HG02870 (cell line): ENCODE measurements at regions not wholly inside any gene's neighbourhood (a gene's known extent, or its start where the extent isn't known, plus 50 kb on each side); places are given as distances from the start of the nearest gene placed in this dataset.
"Not testable (repeated sequence)": the region's sequence is repeated elsewhere in the genome, so short reads cannot be mapped to it uniquely, and the experiment has no call there.

Experiments used
- ATAC-seq: cut with Tn5 transposase; IDR thresholded peaks from one replicate; pipeline ENCODE4 v1.9.1; 2021; ENCODE audit warnings: mild to moderate bottlenecking, moderate library complexity; ENCODE audit not compliant: unreplicated experiment

DNA sequence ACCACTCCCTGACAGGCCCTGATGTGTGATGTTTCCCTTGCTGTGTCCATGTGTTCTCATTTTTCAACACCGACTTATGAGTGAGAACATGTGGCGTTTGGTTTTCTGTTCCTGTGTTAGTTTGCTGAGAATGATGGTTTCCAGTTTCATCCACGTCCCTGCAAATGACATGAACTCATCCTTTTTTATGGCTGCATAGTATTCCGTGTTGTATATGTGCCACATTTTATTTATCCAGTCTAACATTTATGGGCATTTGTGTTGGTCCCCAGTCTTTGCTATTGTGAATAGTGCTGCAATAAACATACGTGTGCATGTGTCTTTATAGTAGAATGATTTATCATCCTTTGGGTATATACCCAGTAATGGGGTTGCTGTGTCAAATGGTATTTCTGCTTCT is 830.3 kb upstream of the ADGRB3 start:
- ATAC-seq, result not testable (repeated sequence)

DNA sequence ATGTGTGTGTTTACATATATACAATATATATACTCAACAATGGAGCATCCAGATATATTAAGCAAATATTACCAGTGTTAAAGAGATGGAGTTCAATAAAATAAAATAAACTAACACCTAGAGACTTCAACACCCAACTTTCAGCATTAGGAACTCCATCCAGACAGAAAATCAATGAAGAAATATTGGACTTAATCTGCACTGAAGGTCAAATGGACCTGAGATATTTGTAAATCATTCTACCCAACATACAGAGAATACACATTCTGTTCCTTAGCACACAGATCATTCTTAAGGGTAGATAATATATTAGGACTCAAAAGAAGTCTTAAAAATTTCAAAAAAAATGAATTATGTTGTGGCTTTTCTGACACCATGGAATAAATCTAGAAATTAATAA is 832.3 kb upstream of the ADGRB3 start:
- no peak for ATAC-seq

DNA sequence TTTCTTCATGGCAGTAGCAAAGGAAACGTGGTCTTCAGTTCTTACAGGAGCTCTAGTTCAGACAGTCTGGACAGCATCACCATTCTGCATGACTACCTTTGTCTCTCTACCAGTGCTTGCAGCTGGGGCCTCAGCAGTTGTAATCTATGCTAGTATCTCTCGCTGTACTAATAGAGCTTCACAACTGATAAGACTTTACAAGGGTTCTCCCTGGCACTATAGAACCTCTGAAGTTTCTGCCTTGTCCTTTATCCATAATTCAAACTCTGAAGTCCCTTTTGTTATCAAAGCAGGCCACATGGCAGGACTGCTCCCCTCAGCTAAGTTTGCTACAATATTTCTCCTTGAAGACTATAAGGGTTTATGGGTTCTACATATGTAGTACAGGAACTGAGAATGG is 842.1 kb upstream of the ADGRB3 start:
- ATAC-seq, result no peak

DNA sequence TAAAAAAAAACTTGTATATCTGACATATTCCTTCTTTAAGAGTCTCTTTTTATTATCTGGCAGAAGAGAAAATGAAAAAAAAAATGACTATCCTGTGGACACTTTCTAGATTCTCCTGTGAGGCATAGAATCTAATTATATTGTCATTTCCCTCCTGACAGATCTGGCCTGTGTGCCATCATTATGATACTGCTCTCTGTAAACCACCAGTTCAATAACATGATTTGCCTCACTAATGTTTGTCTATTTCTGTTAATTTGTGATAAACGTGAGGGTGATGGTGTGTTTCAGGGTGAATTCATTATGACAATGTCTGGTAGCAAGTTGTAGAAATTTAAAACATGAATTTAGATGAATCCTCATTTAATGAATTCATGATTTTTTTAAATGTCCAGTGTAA is 844.5 kb upstream of the ADGRB3 start:
- no peak for ATAC-seq

DNA sequence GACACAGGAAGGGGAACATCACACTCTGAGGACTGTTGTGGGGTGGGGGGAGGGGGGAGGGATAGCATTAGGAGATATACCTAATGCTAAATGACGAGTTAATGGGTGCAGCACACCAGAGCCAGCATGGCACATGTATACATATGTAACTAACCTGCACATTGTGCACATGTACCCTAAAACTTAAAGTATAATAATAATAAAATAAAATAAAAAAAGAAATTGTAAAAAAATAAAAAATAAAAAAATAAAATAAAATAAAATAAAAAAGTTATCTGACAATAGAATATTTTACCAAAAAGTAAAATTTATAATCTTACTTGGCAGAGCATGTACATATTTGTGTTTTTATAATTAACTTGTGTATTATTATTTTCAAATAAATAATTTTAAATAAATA is 848.0 kb upstream of the ADGRB3 start:
- not testable (repeated sequence) for ATAC-seq

DNA sequence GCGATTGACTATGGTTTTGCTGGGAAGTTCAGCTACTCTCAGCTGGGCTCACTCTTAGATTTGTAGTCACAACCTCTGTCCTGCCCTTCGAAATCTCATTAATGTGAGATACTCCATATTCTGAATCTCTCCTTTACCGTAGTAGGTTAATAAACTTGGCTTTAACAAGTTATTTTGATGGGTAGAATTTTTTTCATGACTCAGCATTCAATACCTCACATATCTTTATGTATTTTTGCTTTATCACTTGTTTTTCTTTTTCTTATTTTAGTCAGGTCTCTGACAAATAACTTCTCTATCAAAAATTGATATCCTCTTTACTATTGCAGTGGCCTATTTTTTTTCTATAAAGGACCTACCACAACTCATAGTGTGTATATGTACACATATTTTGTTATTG is 855.2 kb upstream of the ADGRB3 start:
- ATAC-seq, result no peak

DNA sequence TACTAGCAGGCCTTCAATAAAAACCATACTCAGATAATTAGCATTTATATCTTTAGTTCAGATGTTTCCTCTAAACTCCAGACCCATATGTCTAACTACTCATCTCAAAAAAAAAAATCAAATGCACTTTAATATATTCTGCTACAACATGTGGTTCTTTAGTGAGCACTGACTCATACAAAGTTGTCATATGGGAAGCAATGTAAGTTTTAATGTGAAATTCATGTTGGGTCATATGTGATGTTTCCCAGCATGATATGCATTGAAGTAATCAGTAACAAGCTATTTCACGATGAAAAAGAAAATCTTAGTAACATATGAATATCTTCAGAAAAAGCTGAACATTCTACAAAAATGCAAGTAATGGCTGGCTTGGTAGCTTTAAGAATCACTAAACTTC is 859.7 kb upstream of the ADGRB3 start:
- no peak for ATAC-seq

DNA sequence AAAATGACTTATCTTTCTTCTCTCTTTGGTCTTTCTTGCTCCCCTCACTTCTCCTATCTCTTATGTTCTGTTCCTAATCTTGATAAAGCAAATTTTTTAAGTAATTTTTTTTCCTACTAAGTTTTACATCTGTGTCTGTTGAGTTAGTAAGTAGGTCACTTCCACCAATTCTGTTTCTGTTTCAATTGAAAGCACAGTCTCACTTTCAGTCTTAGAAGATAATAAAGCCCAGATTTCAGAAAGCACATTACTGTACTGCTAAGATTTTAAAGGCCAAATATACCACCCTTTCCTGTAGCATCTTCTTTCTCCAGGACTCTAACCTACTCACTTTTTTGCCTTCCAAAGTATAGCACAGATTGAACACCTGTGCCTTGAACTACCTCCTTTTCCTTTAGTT is 866.1 kb upstream of the ADGRB3 start:
- no peak for ATAC-seq

DNA sequence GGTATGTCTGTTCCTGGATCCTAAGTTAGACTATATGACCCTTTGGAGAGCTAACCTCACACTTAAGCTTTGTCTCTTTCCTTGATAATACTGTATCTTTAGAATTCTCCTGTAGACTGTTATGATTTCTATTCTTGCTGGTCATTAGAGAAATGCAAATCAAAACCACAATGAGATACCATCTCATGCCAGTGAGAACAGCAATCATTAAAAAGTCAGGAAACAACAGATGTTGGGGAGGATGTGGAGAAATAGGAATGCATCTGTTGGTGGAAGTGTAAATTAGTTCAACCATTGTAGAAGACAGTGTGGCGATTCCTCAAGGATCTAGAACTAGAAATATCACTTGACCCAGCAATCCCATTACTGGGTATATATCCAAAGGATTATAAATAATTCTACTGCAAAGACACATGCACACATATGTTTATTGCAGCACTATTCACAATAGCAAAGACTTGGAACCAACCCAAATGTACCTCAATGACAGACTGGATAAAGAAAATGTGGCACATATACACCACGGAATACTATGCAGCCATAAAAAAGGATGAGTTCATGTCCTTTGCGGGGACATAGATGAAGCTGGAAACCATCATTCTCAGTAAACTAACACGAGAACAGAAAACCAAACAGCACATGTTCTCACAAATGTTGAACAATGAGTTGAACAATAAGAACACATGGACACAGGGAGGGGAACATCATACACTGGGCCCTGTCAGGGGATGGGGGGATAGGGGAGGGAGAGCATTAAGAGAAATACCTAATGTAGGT is 867.8 kb upstream of the ADGRB3 start:
- not testable (repeated sequence) for ATAC-seq

DNA sequence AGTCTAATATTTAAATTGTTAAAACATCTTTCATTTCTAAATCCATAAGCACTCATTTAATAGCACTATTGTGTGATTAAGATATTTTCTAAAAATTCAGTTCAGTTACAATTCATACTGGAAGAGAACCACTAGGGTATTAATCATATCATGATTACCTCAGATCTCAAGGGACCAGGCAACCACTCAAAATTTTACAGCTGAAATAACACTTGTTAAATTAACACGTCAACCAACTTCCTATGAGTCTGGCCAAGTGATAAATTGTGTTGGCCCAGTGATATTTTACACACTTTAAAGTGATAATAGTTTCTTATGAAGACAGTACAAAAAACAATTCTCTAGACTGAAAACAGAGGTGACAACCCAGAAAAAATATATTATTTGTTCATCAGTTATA is 869.0 kb upstream of the ADGRB3 start:
- ATAC-seq, result no peak

DNA sequence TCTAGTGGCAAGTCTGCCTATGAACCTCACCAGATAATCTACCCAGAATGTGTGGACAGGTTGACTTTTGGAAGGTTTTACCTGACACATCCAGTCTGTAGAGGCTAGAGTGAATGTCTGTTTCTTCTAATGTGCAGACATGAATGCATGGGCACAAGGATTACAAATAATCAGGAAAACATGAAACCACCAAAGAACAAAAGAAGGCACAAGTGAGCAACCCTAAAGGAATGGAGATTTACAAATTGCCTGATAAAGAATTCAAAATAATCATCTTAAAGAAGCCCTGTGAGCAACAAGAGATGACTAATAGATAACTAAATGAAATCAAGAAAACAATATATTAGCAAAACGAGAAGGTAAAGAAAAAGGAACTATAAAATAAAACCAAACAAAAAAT is 876.1 kb upstream of the ADGRB3 start:
- no peak for ATAC-seq

DNA sequence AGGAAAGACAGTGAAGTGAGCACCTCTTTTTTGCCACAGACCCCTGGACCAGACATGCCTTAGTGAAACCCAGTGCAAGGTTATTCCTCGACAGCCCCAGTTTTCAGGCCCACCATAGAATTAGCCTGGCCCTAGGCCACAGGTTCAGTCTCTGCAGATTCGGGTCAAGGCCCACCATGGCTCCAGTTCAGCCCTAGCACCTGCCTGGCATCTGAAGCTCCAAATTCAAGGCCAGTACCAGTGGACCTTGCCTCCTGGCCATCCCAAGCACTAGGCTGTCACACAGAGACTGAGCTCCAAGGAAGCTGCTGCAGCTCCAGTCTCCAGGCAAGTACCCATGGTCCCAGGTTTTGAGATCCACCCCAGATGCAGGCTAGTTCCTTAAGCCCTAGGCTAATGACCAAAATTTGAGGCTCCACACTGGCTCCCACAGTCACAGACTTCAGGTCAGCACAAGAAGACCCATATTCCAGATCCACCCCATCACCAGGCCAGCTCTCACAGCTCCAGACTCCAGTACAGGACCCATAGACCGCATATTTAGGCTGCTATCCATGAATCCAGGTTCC is 877.5 kb upstream of the ADGRB3 start:
- no peak for ATAC-seq

DNA sequence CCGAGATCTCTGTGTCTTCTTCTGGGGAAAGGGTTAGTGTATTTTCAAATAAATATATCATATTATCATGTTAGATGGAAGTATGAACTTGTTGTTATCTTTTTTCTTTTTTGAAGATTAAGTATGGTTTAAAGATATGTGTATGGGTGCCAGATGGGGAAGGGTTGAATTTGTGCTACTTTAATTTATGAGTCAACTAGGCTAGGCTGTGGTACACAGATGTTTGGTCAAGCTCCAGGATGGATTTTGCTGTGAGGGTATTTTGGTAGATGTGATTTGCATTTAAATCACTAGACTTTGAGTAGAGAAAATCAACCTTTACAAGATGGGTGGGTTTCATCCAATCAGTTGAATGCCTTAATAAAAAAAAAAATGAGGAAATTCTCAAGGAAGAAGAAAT is 886.6 kb upstream of the ADGRB3 start:
- no peak for ATAC-seq

DNA sequence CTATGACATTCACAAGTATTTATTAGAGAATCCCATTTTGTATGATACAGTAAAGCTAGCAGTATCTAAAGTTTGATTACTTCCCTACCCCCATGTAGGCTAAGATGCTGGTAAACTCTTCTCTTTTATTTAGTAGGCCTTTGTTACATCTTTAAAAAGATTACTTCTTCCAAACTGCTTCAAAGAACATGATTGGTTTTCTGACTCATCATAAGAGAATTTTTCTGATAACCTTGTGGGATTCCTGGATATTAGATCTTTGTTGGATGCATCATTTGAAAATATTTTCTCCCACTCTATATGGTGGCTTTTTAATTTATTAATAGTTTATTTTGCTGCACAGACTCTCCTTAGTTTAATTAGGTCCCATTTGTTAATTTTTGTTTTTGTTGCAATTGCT is 898.3 kb upstream of the ADGRB3 start:
- no peak for ATAC-seq

DNA sequence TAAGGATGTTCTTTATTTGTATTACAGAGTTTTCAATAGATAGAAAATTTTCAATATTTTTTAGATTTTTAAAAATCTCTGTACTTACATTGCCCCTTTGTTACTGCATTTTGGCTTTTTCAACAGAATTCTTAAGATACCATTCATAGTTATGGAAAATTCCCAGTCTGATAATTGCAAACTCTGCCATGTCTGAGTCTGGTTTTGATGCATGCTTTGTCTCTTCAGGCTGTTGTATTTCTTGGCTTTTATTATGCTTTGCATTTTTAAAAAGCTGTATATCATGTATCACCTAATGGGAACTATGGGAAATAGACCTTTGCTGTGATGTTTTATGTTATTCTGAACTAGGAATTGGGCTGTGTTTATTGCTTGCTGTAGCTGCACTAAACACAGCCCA is 898.9 kb upstream of the ADGRB3 start:
- no peak for ATAC-seq

DNA sequence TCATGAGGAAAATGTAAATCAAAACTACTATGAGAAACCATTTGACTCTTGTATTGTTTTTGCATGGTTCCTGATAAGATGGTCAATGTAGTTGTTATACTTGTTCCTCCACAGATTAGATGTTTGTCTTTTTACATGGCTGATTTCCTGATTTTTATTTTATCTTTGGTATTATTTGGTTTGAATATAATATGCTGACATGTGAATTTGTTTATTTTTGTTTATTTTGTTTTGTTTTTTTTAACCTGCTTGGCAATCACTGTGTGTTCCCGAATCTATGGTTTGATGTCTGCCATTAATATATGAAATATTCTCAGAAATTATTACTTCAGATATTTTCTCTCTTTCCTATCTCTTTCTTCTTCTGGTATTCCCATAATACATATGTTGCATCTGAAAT is 899.5 kb upstream of the ADGRB3 start:
- ATAC-seq, result no peak

DNA sequence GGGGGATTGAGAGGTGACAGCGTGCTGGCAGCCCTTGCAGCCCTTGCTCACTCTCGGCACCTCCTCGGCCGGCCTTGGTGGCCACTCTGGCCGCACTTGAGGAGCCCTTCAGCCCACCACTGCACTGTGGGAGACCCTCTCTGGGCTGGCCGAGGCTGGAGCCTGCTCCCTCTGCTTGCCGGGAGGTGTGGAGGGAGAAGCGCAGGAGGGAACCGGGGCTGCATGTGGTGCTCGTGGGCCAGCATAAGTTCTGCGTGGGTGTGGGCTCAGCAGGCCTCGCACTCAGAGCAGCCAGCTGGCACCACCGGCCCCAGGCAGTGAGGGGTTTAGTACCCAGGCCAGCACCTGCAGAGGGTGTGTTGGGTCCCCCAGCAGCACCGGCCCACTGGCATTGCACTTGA is 912.2 kb upstream of the ADGRB3 start:
- no peak for ATAC-seq

DNA sequence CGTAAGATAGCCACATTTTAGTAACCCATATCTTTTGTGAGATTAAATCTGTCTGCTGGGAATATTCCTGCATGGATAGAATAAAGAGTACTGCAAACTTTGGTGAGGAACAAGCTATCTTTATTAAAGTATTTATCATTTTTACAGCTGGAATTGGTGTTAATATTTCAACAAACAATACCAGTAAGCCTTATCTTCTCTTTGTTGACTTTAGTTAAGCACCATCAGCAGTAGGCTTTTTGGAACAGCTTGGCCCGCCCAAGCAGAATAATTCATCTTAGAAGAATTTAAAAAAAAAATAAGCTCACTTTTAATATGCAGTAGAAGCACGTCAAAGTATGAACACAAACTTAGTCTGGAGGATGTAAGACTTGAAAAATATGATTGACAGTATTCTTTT is 917.8 kb upstream of the ADGRB3 start:
- ATAC-seq, result no peak

DNA sequence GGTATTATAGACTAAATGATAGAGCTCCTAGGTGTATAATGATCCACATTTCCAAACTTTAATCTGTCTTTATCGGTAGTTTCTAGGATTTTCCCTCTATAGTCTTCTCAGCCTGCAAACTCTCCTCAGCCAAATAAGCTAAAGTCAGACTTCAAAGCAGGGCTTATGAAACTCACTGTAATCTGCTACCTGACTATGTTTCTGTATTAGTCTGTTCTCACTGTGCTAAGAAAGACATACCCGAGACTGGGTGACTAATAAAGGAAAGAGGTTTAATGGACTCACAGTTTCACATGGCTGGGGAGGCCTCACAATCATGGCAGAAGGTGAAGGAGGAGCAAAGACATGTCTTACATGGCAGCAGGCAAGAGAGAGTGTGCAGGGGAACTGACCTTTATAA is 928.7 kb upstream of the ADGRB3 start:
- no peak for ATAC-seq

DNA sequence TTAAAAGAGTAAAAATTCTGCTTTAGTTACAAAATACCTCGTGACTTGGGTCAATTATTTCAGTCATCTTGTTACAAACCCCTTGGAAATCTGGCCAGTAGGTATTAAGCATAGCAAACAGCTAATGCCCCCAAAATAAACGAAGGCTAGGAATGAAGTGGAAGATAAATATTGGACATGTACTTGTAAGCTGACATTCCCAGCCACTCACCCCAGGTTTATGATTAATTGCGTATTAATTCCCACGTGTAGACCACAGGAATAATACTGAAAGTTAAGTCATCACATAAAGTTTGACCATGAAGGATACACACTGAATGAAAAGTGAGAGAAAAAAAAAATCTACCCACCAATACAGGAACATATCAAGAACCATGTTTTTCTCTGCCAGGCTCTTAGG is 936.5 kb upstream of the ADGRB3 start:
- ATAC-seq, result no peak

DNA sequence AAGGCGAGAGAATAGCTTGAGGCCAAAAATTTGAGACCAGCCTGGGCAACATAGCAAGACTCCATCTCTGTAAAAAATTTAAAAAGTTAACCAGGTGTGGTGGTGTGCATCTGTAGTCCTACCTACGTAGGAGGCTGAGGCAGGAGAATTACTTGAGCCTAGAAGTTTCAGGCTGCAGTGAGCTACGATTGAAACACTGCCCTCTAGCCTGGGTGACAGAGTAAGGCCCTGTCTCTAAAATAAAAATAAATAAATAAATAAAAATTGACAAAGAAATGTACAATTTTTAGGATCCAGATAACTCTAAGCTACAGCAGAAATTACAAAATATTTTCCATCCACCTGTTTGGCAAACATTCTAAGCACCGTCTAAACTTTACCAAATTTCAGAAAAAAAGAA is 941.0 kb upstream of the ADGRB3 start:
- ATAC-seq, result no peak

DNA sequence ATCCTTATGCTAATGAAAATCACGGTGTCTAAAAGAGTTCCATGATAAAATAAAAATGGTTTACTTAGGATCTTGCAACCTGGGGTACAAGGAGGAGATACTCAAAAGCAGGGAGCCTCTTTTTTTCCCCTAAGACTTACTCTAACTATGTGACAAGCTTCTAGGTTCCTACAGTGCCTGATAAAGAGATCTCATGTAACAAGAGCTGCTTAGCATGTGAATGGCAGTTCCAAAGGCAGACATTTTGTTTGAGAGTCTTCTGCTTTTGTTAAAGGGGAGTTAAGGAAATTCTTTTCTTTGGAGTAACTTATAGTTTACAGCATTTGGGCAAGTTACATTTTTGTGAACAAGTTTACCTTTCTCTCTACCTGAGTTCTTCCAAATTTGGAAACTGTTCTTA is 945.8 kb upstream of the ADGRB3 start:
- ATAC-seq, result no peak

DNA sequence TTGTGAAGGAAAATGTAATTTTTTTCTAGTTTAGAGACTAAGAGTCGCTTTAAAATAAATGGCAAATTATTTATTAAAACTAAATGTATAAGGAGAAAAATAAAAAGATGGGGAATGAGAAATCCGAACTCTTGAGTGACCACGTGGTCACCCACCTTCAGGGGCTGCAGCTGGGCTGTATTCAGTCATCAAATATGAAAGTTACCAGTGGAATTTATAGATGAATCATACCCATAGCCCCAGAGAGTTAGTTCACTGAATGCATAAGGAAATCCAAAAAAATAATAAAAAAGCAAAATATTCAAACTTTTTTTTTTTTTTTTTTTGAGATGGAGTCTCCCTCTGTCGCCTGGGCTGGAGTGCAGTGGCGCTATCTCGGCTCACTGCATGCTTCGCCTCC is 947.7 kb upstream of the ADGRB3 start:
- no peak for ATAC-seq
